Astrocyte of the cerebellum (primary cell): ENCODE measurements at regions not wholly inside any gene's neighbourhood (a gene's known extent, or its start where the extent isn't known, plus 50 kb on each side); places are given as distances from the start of the nearest gene placed in this dataset.

ENCODE experiments used
- DNase-seq: peaks from one replicate; pipeline ENCODE4 v3.0.0-alpha.2; 2011; ENCODE audit warnings: low read depth
- H3K4me3 ChIP-seq: 2 replicates; pipeline ENCODE4 v1.5.1; 2011; ENCODE audit warnings: mild to moderate bottlenecking, low read depth, low read length, moderate library complexity
- in situ Hi-C: cut with HindIII; loops from 2 replicates; pipeline ENCODE4 v1.10.0; 2017; ENCODE audit warnings: low sequenced_read_pairs
- TF ChIP-seq, protein P1 (sequence below): IDR thresholded peaks from 2 replicates; pipeline ENCODE4 v1.5.1; 2012; ENCODE audit warnings: low read length, low read depth, moderate library complexity, mild to moderate bottlenecking; ENCODE audit errors: missing control alignments

DNA sequence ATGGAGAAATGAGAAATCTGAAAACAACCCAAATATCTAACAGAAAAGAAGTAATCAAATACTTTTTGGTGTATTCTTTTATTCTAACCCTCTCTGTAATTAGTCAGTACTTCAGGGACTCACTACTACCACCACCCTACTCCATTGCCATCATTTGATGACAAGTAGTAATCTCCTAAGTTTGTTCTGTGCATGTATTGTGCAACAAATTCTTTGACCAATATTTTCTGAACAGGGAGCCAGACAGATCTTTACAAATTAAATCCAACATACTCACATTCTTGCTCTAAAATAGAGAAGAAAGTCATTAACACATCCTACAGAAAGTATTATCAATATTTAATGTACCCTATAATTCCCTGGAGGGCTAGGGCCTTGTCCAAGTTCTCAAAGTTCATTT lies 1416.4 kb downstream of the DSC3 start:
- TF ChIP-seq, protein P1, sequence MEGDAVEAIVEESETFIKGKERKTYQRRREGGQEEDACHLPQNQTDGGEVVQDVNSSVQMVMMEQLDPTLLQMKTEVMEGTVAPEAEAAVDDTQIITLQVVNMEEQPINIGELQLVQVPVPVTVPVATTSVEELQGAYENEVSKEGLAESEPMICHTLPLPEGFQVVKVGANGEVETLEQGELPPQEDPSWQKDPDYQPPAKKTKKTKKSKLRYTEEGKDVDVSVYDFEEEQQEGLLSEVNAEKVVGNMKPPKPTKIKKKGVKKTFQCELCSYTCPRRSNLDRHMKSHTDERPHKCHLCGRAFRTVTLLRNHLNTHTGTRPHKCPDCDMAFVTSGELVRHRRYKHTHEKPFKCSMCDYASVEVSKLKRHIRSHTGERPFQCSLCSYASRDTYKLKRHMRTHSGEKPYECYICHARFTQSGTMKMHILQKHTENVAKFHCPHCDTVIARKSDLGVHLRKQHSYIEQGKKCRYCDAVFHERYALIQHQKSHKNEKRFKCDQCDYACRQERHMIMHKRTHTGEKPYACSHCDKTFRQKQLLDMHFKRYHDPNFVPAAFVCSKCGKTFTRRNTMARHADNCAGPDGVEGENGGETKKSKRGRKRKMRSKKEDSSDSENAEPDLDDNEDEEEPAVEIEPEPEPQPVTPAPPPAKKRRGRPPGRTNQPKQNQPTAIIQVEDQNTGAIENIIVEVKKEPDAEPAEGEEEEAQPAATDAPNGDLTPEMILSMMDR: no peak
- DNase-seq: no peak
- in situ Hi-C loops: no loop called here
- no peak overlapping the region for H3K4me3 ChIP-seq

DNA sequence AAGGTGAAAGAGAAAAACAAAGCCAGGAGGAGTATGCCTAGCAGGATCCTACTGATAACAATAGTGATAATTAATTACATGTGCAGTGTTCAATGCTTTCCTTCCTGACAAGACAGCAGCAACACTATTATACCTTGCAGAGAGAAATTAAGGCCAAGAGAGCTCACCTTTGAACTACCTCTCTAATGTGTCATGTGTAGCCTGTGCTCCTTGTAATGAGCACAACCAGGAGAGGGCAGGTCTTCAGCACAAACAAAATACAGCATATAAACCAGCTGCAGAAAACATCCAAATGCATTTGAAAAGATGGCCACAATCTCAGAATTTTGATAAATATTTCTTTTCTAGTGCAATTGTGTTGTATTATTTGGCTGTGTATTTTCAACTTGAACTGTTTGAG lies 1425.7 kb downstream of the DSC3 start:
- in situ Hi-C loops: no loop called here

DNA sequence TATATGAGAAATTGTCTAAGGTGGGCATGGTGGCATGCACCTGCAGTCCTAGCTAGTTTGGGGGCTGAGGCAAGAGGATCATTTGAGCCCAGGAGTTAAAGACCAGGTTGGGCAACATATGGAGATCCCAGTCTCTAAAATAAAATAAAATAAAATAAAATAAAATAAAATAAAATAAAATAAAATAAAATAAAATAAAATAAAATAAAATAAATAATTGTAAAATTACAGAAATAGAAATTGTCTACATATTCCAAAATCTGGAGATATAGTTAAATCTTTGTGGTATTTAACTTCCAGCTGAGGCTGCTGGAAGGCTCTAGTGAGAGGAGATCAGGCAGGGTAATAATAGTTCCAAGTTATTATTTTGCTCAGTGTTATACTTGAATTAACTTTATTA lies 1432.1 kb upstream of the CDH2 start:
- DNase-seq: no peak
- in situ Hi-C loops: no loop called here
- TF ChIP-seq, protein P1: no peak
- no peak overlapping the region for H3K4me3 ChIP-seq

More for the DNA sequence above, 1425.7 kb downstream of the DSC3 start:
- TF ChIP-seq, protein P1: no peak
- no peak for DNase-seq
- no peak overlapping the region for H3K4me3 ChIP-seq

DNA sequence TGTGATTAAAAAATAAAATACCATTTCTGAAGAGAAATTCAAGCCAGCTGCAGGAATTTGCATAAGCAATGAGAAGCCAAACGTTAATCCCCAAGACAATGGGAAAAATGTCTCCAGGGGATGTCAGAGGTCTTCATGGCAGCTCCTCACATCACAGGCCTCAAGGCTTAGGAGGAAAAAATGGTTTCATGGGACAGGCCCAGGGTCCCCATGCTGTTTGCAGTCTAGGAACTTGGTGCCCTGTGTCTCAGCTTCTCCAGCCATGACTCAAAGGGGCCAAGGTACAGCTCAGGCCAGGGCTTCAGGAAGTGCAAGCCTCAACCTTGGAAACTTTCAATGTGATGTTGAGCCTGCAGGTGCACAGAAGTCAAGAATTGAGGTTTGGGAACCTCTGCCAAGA lies 1428.4 kb upstream of the CDH2 start:
- no peak for DNase-seq
- no peak overlapping the region for H3K4me3 ChIP-seq
- TF ChIP-seq, protein P1: no peak
- in situ Hi-C loops: no loop called here

DNA sequence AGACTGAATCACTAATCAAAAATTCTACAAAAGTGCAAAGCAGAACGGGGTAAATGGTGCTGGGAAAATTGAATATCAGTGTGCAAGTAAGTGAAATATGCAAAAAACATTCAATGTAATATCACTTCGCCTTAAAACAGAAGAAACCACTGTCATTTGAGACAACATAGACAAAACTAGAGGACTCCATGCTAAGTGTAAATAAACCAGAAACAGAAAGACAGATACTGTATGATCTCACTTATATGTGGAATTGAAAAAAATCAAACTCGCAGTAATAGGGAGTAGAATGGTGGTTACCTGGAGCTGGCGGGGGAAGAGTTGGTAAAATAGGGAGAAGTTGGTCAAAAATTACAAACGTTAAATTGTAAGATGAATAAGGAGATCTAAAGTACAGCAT lies 1420.0 kb upstream of the CDH2 start:
- in situ Hi-C loops: no loop called here
- no peak overlapping the region for H3K4me3 ChIP-seq
- DNase-seq: no peak
- TF ChIP-seq, protein P1: no peak

DNA sequence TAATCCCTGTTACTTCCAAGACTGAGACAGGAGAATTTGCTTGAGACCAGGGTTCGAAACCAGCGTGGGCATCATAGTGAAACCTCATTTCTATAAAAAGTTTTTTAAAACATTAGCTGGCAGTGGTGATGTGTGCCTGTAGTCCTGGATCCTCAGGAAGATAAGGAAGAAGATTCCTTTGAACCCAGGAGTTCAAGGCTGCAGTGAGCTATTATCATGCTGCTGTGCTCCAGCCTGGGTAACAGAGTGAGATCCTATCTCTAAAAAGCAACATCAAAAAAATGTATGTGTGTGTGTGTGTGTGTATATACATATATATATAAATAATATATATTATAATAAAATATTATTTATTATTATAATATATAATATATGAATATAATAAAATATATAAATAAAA lies 1417.6 kb upstream of the CDH2 start:
- no peak overlapping the region for H3K4me3 ChIP-seq
- TF ChIP-seq, protein P1: no peak
- DNase-seq: no peak
- in situ Hi-C loops: no loop called here

DNA sequence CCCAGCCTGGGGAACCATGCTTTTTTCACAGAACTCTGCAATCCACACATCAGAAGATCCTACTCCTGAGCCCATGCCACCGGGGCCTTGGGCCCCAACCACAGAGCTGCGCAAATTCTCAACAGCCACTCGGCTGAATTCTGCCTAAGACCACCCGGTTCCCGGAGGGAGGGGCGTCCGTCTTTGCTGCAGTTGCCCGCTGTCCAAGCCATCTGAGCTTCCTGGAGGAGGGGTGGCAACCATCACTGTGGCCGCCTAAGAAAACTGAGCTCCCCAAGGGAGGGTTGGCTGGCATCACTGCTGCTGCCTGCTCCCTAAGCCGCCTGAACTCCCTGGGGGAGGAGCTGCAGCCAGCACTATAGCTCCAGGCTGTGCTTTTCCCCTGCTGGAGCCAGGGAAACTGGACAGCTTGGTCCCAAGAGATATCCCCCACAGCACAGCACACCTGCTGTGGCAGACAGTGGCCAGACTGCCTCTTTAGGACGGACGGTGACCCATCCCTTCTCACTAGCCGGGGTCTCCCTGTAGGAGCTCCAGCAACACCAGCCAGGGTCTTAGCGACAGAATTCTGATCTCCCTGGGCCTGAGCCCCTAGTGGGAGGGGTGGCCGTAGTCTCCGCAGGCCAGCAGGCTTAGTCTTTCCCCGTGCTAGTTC lies 1411.6 kb upstream of the CDH2 start:
- TF ChIP-seq, protein P1: no peak
- no peak overlapping the region for H3K4me3 ChIP-seq
- in situ Hi-C loops: no loop called here
- DNase-seq: no peak
